ENCODE measurements at regions not wholly inside any gene's neighbourhood (a gene's known extent, or its start where the extent isn't known, plus 50 kb on each side); places are given as distances from the start of the nearest gene placed in this dataset.

DNA sequence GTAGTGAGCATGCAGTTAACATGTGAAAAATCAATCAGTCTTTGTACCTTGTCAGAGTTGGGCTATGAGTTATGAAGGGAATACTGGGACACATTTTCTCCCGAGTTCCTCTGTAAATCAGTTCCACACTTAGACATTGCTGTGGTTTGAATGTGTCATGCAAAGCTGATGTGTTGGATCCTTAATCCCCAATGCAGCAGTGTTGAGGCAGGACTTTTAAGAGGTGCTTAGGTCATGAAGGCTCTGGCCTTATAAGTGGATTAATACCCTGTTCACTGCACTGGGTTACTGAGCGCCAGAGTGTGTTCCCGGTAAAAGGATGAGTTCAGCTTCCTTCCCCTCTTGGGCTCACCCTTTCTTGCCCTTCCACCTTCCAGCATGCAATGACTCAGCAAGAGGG, 742.1 kb upstream of the TENM4 start:
- no peak for TF ChIP-seq POLR2A (IDR thresholded peaks at IDR 0.05; ENCODE audit: low read length)
- TF ChIP-seq GATA1 (IDR thresholded peaks at IDR 0.05; ENCODE audit: low read depth, low read length): no peak
